Testis (tissue), 2 donors: ENCODE measurements at regions not wholly inside any gene's neighbourhood (a gene's known extent, or its start where the extent isn't known, plus 50 kb on each side); places are given as distances from the start of the nearest gene placed in this dataset.

ENCODE experiments used
- DNase-seq: peaks from one replicate; pipeline ENCODE4 v3.0.0-alpha.2; 2019
- H3K27ac ChIP-seq, 2 donors: fragments of 200-600 bp; sonication (generic); one replicate each; pipeline ENCODE4 v1.5.1; 2019
- H3K27me3 ChIP-seq: fragments of 200-600 bp; sonication (generic); one replicate; pipeline ENCODE4 v1.5.1; 2019
- H3K36me3 ChIP-seq: fragments of 200-600 bp; sonication (generic); one replicate; pipeline ENCODE4 v1.5.1; 2017; ENCODE audit warnings: low read depth; ENCODE audit errors: missing control alignments
- H3K4me1 ChIP-seq: fragments of 200-600 bp; sonication (generic); one replicate; pipeline ENCODE4 v1.5.1; 2019
- H3K4me3 ChIP-seq, 2 donors: fragments of 200-600 bp; sonication (generic); one replicate each; pipeline ENCODE4 v1.5.1; 2017 to 2019
- H3K9me3 ChIP-seq: fragments of 200-600 bp; sonication (generic); one replicate; pipeline ENCODE4 v1.5.1; 2017
- POLR2A ChIP-seq: fragments of 450-650 bp; IDR thresholded peaks from one replicate; pipeline ENCODE4 v1.6.1; 2017; ENCODE audit warnings: antibody characterized with exemption, mild to moderate bottlenecking, moderate library complexity
- WGBS, 2 donors: methylation state at CpG; one replicate each; pipeline ENCODE4 v1.1.5; 2018; 5-methylcytosine and 5-hydroxymethylcytosine counted together
- intact Hi-C: fragments of 100-400 bp; cut with DNase I; formaldehyde crosslinking; loops from one replicate; pipeline ENCODE4 v1.15.1; 2023; ENCODE audit warnings: low total_unique reads
- TF ChIP-seq, protein P1 (sequence below), 3 experiments: fragments of 450-650 bp in 2 of 3; fragments of 200-600 bp in 1 of 3; sonication (generic) in 1 of 3; IDR thresholded peaks; one replicate each; pipeline ENCODE4 v1.5.1; 2016 to 2019; ENCODE audit warnings: antibody characterized with exemption in 3 of 3, mild to moderate bottlenecking in 2 of 3, moderate library complexity in 1 of 3

DNA sequence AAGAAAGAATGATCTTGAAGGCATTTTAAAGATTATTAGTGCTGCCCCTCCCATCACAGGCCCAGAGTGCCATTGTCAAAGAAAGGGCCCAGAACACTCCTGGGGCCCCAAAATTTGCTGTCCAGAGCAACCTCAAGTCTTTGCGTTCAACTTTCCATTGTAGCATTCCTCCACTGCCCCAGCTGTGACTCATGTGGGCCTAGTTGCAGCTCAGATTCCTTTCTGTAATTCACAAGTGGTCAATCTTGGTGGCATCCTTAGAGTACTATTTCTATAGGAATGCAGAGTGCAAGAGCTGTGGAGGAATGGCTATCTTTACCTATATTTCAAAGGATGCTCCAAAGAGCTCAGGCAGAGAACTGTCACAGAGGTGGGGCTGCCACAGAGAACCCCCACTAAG is 1500.8 kb upstream of the IGFBP7 start:
- no peak for DNase-seq
- no peaks in the 10 kb centered on the region for H3K9me3 ChIP-seq
- WGBS, 2 donors: 95 to 100% methylated on average over 1 of the region's 1 CpG
- no peaks in the 10 kb centered on the region for H3K27me3 ChIP-seq
- no peaks in the 10 kb centered on the region for H3K4me1 ChIP-seq
- no peak overlapping the region for H3K27ac ChIP-seq
- no peaks in the 10 kb centered on the region for H3K36me3 ChIP-seq
- no peak overlapping the region for H3K4me3 ChIP-seq
- intact Hi-C loops: no loop called here
- no peak for TF ChIP-seq POLR2A
- TF ChIP-seq, protein P1, sequence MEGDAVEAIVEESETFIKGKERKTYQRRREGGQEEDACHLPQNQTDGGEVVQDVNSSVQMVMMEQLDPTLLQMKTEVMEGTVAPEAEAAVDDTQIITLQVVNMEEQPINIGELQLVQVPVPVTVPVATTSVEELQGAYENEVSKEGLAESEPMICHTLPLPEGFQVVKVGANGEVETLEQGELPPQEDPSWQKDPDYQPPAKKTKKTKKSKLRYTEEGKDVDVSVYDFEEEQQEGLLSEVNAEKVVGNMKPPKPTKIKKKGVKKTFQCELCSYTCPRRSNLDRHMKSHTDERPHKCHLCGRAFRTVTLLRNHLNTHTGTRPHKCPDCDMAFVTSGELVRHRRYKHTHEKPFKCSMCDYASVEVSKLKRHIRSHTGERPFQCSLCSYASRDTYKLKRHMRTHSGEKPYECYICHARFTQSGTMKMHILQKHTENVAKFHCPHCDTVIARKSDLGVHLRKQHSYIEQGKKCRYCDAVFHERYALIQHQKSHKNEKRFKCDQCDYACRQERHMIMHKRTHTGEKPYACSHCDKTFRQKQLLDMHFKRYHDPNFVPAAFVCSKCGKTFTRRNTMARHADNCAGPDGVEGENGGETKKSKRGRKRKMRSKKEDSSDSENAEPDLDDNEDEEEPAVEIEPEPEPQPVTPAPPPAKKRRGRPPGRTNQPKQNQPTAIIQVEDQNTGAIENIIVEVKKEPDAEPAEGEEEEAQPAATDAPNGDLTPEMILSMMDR (IDR thresholded peaks at IDR 0.05): no peak

DNA sequence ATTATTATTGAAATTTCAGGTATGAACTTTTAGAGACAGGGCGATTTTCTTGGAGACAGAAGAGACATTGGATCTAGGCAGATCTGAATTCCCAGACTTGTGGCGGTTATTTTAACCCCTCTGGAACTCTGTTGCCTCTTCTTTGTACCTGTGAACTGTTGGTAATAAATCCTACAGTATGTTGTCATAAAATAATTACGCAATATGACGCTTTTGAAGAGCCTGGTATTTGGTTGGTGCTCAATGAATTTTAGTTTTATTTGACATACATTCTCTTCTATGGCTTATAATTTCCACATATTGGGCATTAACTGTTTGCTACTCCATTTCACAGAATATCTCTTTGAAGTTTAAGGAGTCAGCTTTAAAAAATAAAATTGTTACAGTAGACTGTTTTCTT is 1496.1 kb upstream of the IGFBP7 start:
- 87 to 89% methylated on average over 4 of the region's 4 CpGs for WGBS, 2 donors
- intact Hi-C loops: no loop called here
- H3K9me3 ChIP-seq: no peaks in the 10 kb centered on the region
- no peaks in the 10 kb centered on the region for H3K36me3 ChIP-seq
- no peak for DNase-seq
- H3K4me1 ChIP-seq: no peaks in the 10 kb centered on the region
- no peak overlapping the region for H3K4me3 ChIP-seq
- H3K27ac ChIP-seq: no peak overlapping the region
- TF ChIP-seq POLR2A: no peak
- TF ChIP-seq, protein P1 (IDR thresholded peaks at IDR 0.05): no peak
- no peaks in the 10 kb centered on the region for H3K27me3 ChIP-seq

DNA sequence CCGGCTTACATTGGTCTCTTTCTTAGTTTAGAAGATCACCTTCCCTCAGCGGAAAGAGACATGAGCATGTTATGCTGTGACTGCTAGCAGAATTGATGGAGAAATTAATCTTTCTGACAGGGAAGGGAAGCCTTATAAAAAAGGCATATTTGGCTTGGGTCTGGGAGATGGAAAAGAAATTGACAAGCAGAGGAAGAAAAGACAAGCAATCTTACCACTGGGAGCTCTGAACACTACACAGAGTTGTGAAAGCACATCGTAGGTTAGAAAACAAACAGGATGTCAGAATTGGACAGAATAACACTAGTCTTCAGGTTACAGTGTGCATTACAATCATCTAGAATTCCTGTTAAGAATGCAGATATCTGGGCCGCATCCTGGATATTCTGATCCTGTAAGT is 1493.8 kb upstream of the IGFBP7 start:
- intact Hi-C loops: no loop called here
- Histone ChIP-seq H3K27me3 (no peaks in the 10 kb centered on the region), H3K36me3 (no peaks in the 10 kb centered on the region), H3K4me1 (no peaks in the 10 kb centered on the region), H3K4me3 (no peak overlapping the region), H3K9me3 (no peaks in the 10 kb centered on the region), H3K27ac (no peak overlapping the region)
- no peak for DNase-seq
- no peak for TF ChIP-seq POLR2A
- TF ChIP-seq, protein P1 (IDR thresholded peaks at IDR 0.05): no peak
- WGBS, 2 donors: 82 to 86% methylated on average over 4 of the region's 4 CpGs

DNA sequence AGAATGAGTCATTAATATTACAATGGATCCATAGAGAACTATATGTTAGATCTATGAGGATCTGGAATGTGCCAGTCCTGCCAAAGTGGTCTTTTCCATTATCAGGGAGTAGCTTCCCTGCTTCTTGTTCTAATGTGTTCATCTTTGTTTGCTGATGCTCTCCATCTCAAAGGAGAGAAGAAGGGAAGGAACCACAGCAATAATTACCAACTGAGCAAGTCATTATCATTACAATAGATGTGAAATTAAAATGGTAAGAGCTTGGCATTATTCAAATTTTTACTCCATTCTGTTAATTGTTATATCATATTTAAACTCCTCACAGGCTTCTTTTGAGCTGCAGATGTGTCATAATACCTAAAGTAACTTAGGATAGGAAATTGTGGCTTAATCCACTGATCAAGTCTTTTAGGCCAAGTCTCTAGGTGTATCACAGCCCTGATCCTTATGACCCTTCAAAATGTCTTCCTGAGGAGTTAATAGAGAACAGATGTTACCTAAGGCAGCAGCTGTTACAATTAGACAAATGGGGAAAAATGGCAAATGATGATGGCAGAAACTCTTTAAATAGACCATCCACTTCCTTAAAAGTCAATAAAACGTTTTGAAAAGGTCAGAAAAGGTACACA is 1492.7 kb upstream of the IGFBP7 start:
- intact Hi-C loops: no loop called here
- DNase-seq: no peak
- H3K4me1 ChIP-seq: no peaks in the 10 kb centered on the region
- H3K27me3 ChIP-seq: no peaks in the 10 kb centered on the region
- no peak overlapping the region for H3K4me3 ChIP-seq
- 21 to 24% methylated on average over 1 of the region's 1 CpG for WGBS, 2 donors
- no peak overlapping the region for H3K27ac ChIP-seq
- TF ChIP-seq, protein P1 (IDR thresholded peaks at IDR 0.05): no peak
- TF ChIP-seq POLR2A: no peak
- H3K9me3 ChIP-seq: no peaks in the 10 kb centered on the region
- no peaks in the 10 kb centered on the region for H3K36me3 ChIP-seq

DNA sequence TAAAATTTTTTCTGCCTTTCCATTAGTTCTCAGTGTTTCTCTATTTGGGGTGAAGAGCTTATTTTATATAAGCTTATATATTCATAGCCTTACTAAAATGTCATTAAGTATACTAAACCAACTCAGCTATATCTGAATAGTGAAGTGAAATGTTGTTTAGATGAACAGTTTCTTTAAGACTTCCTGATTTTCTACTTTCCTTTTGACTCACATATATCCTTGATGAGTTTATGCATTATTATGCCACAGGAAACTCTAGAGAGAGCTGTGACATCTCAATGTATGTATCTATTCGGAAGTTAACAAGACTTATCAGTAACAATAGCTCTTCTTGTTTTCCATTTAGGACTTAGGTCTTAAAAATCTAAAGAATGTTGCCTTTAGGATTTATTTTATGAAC is 1491.8 kb upstream of the IGFBP7 start:
- H3K9me3 ChIP-seq: no peaks in the 10 kb centered on the region
- intact Hi-C loops: no loop called here
- WGBS, 2 donors: 48 to 59% methylated on average over 1 of the region's 1 CpG
- TF ChIP-seq, protein P1 (IDR thresholded peaks at IDR 0.05): no peak
- TF ChIP-seq POLR2A: no peak
- H3K4me3 ChIP-seq: no peak overlapping the region
- H3K27ac ChIP-seq: no peak overlapping the region
- no peaks in the 10 kb centered on the region for H3K36me3 ChIP-seq
- DNase-seq: no peak
- no peaks in the 10 kb centered on the region for H3K4me1 ChIP-seq
- H3K27me3 ChIP-seq: no peaks in the 10 kb centered on the region
